Activated CD4-positive, alpha-beta T cell treated with anti-CD3 and anti-CD28 coated beads, Interleukin-2, amount 50 U/mL, for 4 hours (primary cell): ENCODE measurements at regions not wholly inside any gene's neighbourhood (a gene's known extent, or its start where the extent isn't known, plus 50 kb on each side); places are given as distances from the start of the nearest gene placed in this dataset.
"Not testable (repeated sequence)": the region's sequence is repeated elsewhere in the genome, so short reads cannot be mapped to it uniquely, and the experiment has no call there.

ENCODE experiments used
- DNase-seq, 2 experiments: peaks; one replicate each; pipeline ENCODE4 v3.0.0-alpha.2; 2020

DNA sequence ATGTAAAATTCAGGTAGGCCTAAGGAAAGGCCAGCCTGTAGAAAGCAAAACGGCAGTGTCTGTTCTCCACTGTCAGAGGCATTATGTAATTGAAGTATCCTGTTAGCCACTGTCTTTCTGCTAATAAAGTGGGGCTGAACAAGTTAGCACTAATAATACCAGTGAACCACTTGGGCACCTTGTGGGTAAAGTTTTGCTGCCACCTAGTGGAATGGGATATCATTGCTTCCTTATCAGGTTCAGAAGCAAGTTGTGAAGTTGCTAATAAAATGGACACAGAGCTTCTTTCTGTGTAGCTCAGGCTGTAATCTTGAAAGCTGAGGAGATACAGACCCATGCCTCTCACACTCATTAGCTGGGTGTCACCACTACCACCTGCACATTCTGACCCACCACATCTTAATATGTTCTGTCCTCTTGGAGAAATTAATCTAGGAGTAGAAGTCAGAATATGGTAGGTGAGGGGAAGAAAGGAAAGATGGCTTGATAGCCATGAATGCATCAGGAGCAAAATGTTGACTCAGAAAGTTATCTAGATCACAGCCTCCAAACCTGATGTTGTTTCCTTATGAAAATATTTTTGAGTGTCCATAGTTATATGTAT lies 175.1 kb downstream of the SEPTIN7 start:
- peak; percentile 17 to 22 for DNase-seq

DNA sequence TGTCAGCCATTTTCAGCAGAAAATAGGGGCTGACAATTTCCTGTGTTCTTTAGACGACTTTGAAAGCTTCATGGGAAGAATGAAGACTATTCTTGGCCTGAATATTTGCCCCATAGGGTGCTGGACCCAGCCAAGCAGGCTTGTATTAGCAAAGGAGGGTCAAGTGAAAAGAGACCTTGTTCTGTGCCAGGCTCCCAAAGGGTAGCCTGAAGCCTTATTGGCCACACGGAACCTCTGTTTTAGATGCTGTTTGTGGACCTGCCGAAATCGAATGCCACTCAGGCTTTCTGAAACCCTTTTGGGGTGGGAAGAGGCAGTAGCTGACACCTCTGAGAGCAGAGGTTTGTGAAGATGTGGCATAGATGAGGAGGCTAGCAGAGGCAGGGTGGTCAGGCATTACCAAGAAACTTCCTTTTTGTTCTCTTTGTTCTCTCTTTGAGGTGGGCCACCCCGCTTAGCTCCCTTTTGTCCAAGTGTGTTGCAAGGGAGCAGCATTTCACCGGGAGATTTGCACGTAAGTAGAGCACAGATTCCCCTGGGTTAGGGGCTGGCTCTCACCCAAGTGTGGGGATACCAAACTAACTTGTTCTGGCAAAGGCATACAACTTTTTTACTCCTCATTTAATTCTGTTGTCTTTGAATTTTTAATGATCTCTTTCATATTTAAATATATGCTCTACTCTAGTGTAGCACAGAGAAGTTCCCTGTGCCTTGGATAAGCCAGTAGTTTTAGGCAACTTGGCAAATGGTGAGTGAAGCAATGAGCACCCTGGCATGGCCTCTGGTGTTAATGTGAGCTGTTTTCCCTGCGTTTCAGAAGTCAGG lies 174.0 kb upstream of the EEPD1 start:
- DNase-seq, result not testable (repeated sequence)

DNA sequence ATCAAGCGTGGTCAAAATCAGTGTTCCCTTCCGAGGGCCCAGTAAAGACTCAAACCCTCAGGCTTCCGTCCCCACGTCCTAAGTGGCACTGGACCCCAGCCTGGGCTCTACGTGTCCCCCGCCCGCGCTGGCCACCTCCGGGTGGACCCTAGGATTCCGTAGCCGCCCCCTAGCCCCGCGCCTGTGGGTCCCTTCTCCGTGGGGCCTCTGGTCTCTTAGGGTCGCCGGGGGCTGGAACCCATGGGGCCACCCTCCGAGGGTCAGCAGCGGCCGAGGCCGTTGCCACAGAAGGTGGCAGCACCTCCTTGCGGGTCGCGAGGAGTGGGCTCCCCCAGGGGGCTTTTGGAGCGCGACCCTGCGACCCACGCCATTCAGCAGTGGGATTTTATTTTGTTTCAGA lies 170.5 kb upstream of the EEPD1 start:
- no peak for DNase-seq

DNA sequence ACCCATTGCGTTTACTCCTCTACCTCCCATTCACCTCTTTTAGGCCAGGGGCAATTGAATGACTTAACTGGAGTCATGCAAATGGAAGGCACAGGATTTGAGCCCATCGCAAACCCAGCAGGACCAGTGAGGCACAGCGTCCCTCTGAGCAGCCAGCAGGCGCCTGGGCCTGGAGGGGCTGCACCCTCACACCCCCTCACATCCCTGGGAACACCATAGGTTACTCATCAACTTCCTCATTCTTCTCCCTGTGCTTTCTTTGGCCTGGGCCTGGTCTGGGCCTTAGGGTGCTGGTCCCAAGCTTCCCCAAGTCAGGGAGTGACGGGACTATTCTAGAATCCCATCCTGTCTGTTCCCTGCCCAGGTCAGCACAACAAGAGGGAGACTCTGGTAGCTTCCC lies 169.4 kb upstream of the EEPD1 start:
- no peak for DNase-seq

DNA sequence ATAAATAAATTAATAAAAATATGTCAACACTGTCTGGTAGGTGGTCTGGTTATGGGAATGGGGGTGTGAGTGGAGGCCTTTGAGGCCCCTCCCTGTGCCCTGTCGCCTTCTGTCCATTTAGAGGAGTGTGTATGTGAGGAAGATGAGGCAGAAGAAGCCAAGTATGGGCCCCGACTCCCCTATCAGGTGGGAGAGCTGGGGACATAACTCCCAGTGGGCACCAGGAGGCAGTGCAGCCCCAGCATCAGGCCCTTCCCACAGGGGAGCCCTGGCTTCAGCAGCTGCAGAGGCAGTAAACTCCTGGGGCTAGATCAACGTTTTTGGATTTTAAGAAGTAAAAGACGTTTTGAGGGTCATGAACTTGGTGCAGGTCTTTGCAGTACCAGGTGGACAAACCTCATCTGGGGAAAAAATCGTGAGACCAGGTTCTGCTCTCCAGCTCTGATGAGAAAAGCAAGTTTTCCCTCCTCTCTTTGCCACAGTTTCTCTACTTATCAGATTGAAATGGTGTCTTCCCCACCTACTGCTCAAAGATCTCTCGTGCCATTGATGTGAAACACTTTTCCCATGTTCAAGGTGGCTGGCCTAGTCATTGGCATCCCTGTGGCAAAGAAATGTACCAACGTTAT lies 167.8 kb upstream of the EEPD1 start:
- DNase-seq, result peak; percentile 77

DNA sequence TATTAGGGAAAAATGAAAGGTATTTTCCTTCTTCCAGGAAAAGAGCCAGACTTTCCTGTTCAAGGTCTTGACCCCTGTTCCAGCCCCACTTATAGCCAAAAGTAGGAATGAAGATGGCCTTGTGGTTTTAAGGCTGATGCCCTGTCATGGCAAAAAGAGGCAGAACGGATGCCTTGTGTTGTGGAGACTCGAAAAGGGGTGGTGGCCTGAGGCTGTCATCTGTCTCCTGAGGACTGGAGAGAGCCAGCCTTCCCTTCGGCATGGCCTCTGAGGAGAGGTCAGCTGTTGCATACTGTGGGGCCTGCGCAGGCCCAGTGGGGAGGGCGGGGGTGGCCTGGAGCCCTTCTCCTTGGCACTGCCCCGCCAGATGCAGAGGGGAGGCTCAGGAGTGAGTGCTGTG lies 166.0 kb upstream of the EEPD1 start:
- no peak for DNase-seq

DNA sequence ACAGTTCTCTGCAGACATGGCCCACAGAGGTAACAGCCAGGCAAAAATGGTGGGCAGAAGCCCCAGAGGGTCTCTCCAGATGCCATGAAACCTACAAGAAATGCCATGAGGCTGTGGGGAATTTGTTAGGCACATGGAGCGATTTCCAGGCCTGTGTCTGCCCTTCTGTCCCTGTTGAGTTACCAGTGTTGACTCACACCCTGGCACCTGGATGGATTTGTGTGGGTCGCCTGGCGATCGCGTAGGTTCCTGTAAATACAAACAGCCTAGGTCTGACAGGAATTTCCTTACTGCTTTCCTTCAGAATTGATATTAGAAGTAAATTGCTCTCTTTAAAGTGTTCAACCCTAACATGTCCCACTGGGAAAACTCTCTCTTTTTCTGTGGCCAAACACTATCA lies 164.9 kb upstream of the EEPD1 start:
- DNase-seq, result no peak

DNA sequence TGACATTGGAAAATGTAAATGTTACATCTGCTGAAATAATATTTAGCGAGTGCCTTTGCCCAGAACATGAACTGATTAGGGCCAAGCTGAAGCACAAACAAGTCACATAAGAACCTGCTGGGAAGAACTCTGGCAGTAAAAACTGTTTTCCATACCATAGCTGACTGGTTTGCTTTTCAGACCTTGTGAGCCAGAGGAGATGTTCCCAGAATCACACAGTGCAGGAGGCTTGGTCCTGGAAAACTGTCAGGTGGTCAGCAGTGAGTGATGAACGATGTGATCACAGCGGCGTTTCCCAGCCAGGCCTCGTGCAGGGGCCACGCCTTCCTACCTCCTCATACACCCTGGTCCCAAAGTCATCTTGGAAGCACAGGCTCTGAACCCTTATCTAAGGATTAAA lies 164.2 kb upstream of the EEPD1 start:
- DNase-seq, result no peak

DNA sequence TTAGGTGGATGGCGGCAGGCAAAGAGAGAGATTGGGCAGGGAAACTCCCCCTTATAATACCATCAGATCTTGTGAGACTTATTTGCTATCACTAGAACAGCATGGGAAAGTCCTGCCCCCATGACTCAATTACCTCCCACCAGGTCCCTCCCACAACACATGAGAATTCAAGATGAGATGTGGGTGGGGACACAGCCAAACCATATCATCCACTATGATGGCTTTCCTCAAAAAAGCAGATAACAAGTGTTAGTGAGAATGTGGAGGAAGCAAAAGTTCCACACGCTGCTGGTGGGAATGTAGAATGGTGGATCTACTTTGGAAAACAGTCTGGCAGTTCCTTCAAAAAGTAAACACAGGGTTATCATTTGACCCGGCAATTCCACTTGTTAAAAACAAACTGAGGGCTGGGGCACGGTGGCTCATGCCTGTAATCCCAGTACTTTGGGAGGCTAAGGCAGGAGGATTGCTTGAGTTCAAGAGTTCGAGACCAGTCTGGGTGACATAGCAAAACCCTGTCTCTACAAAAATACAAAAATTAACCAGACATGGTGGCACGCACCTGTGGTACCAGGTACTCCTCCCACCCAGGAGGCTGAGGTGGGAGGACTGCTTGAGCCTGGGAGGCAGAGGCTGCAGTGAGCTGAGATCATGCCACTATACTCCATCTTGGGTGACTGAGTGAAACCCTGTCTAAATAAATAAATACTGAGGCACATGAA lies 161.4 kb upstream of the EEPD1 start:
- DNase-seq, result no peak

DNA sequence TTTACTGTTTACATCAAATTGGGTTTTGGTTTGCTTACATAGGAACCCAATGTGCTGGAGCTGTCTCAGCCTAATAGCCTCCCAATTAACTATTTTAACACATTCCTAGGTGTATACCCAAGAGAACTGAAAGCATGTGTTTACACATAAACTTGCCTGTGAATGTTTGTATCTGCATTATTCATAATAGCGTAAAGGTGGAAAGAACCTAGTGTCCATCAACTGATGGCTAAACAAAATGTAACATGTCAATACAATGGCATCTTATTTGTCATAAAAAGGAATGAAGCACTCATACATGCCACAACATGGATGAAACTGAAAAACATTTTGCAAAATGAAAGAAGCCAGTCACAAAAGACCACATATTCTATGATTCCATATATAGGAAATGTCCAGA lies 160.6 kb upstream of the EEPD1 start:
- no peak for DNase-seq

DNA sequence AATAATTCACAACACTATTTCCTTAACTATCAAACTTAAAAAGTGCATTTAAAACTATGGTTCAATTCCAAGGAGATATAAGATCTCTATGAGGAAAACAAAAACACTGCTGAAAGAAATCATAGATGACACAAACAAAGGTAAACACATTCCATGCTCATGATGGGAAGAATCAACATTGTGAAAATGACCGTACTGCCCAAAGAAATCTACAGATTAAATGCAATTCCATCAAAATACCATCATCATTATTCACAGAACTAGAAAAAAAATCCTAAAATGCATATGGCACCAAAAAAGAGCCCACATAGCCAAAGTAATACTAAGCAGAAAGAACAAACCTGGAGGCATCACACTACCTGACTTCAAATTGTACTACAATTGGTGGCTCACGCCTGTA lies 159.9 kb upstream of the EEPD1 start:
- no peak for DNase-seq

DNA sequence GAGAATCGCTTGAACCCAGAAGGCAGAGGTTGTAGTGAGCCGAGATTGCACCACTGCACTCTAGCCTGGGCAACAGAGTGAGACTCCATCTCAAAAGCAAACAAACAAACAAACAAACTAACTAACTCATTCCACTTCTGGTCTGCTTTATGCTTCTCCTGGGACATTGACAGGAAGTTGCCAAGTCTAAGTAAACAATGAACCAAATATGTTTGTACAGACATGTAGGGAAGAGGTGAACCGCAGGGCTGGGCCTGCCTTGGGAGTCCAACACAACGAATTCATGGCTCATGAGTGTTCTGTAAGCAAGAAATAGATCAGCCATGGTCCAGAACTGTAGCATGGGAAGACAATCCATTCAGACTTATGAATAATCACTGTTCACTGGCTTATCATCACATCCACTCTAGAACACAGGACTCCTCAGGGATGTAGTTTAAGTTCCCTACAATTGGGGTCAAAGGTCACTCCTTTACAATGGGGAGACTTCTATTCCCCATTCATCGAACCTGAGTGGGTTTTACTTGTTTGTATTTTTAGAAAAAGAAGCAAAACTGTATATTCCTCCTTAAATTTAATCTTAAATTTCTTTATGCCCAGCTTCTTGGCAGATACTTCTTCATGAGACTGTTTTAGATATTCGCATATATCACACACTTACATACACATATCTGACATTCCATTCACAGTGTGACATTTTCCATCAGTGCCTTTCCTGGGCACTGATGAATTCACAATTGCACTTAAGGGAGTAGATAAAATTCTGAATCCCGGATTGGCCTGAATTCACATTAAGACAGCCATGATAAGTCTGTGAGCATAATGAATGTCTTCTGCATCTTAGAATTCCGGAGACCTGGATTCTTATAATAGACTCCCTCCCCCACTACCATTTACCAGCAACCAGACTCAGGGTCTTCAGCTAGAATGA lies 159.1 kb upstream of the EEPD1 start:
- no peak for DNase-seq

DNA sequence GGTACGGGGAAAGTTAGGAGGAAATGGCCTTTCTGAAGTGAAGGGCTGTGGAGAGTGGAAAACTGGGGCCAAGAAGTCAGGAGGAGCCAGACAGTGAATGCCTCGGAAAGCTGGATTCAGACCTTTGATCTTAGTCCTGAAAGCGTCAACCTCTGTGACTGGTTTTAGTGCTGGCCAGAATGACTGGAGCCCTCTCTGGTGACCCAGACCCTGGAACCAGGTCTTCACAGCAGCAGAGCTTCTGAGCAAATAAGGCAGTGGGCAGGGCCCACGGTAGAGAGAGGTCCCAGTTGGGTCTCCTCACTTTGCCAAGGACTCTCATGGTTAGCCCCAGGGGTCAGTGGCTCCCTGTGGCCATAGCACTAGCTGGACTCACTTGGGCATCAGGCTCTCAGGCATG lies 157.7 kb upstream of the EEPD1 start:
- no peak for DNase-seq

DNA sequence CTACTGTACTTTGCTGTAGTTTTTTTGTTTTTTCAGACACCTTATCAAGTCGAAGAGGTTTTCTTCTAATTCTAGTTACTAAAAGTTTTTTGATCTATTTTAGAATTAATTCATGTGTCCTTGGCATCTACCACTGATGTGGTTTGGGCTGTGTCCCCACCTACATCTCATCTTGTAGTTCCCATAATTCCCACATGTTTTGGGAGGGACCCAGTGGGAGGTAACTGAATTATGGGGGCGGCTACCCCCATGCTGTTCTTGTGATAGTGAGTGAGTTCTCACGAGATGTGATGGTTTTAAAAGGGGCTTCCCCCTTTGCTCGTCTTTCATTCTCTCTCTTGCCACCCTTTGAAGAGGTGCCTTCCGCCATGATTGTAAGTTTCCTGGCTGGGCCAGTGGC lies 154.6 kb upstream of the EEPD1 start:
- no peak for DNase-seq

DNA sequence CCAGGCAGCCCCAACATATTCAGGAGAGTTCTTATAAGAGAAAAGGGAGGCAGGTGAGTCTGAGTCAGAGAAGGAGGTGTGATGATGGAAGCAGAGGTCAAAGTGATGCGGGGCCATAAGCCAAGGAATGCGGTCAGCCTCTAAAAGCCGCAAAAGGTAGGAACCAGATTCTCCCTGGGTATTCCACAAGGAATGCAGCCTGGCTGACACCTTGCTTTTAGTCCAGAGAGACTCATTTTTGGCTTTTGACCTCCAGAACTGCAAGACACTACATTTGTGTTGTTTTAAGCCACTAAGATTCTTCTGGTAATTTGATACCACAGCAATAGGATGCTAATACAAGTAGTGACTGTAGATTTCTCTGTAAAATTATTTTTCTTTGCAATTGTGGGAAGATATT lies 151.5 kb upstream of the EEPD1 start:
- DNase-seq, result no peak

DNA sequence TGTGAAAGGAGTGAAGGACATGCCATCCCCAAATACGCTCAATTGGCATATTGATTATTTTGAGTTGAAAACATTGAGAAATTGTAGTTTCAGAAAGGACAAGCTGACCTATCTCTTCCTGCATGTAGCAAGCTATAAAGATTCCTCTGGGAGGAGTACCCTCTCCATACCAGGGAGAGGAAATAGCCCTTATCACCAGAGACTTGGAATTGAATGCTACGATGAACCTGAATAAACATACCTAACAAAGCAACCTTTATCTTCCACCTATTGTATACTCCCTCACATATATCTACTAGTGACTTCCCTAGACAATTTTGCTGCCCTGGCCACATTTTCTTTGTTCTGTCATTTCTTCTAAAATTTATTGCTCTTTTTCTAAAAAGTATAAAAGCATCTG lies 150.2 kb upstream of the EEPD1 start:
- no peak for DNase-seq

DNA sequence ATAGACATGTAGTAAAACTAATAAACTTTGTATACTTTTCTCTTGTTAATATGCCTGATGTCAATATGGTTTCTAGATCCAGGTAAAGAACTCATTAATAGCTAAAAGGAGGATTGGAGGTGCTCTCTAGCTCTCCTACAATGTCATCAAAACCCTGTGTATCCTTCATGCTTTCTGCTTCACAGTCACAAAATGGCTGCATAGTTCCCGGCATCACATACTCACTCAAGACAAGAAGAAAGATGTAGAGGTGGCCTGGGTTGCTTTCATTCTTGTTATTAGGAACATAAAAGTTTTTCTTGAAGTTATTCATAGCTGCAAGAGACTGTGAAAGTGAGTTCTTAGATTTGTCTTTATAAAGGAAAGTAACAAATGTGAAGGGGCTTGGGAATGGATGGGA lies 149.7 kb upstream of the EEPD1 start:
- DNase-seq, result no peak

DNA sequence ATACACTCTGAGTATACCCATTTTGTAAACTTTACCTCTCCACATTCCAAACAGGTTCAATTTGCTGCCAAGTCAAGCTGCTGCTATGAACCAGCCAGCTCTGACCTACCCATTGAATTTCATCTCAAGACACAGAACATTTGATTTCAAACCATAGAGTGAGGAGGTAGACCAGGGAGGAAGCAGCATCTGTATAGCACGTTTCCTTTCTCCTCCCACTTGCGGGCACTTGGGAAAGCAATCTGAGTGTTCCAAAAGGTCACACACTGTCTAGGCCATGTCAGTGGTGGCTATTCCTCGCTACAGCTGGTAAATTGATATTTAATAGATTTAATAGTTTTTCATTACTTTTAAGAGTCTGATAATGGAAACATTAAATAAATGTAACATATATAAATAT lies 147.8 kb upstream of the EEPD1 start:
- no peak for DNase-seq

DNA sequence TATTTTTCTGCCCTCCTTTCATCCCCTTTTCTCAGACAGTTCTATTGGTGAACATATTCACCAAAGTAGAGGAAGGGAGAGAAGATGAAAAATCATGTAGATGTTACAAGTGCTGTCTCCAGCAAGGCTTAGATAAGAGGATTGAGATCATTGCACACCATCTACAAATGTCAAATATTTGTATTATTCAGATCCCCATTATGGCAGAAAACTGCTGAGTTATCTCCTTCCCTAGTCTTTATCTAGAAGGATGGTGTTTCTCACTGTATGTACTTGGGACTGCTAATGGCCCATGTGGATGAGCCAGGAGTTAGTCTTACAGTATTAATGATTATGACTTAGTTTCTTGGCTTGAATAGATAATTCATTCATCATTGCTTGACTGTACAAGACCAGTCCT lies 147.2 kb upstream of the EEPD1 start:
- no peak for DNase-seq

DNA sequence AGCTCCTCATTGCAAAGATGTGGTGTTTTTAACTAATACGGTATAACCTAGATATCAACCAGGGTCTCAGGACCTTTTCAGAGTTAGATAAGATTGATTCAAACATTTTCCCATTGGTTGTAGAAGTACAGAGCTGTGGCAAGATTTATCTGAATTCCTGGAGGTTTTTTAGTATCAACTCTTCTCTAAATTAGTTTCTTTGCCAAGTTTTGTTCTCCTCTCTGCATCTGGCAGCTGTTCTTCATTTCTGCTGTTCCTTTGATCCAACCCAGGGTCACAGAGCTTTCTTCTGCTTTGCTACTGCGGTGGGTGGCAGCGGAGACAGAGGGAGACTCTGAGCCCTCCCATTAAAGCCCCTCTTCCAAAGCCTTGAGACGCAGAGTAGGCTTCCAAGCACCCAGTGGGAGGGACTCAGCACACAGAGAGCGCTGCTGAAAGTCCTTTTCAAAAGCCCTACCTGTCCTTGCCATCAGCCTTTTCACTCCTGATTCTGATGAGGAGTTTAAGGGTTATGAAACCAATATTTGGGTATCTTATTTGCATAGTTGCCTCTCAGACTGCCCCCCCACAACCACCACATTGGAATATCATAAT lies 146.3 kb upstream of the EEPD1 start:
- DNase-seq, result no peak

DNA sequence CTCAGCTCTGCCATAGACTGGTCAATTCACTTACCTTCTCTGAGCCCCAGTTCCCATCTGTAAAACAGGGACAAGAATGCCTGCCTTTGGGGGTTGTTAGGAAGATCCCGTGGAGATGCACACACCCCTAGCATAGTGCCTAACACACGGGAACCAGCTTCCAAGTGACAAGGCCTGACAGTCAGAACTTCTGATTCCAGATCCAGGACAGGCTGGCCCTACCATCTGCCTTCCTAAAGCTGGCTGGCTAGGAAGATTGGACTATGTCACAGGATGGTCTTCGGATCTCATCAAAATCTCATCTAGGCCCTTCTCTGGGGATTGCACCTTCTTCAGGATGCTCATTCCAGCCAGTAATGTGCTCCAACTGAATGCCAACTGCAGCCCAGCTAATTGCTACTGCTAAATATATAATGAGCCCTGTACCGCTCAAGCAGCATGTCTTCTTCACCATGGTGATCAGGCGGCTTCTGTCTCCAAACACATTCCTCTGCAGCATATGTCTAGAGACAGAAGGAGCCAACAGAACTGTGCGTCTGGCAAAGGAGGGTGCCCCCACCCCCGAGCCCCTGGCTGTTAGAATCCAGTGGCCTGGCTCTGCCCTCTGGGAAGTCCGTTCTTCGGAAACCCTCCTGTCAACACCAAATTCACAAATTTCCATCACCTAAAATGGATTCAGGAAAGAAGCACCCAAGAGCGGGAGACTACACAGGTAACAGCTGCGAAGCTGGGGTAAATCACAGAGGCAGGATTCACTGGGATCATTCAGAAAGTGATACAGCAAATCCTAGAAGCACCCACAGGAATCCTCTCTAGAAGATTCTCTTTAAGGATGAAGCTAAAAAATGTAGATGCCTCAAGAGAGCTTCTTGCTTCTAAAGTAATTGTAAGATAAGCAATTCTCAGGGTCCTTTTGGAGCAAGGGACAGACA lies 142.1 kb upstream of the EEPD1 start:
- no peak for DNase-seq
